ENCODE measurements at regions not wholly inside any gene's neighbourhood (a gene's known extent, or its start where the extent isn't known, plus 50 kb on each side); places are given as distances from the start of the nearest gene placed in this dataset.
A peak's percentile ranks its signal among the peaks of the same experiment; 100 is the strongest.

DNA sequence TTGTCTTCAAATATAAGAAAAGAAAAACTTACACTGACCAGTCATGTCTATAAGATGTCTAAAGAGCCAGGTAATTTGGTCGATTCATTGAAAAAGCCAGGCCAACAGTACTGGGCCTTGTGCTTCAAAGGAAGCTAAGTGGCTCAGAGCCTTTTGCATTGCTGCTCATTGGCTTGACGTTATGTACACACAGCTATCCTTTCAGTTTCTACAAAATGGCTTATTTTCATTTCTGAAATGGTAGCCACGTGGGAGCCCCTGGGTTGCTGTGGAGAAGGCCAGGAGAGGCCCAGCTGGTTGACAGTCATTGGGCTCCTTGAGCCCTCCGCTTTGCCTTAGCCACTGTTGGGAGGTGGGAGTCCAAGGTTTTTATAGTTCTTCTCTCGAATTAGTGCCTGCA is 199.1 kb upstream of the CXorf66 start:
- TF ChIP-seq, protein P1, sequence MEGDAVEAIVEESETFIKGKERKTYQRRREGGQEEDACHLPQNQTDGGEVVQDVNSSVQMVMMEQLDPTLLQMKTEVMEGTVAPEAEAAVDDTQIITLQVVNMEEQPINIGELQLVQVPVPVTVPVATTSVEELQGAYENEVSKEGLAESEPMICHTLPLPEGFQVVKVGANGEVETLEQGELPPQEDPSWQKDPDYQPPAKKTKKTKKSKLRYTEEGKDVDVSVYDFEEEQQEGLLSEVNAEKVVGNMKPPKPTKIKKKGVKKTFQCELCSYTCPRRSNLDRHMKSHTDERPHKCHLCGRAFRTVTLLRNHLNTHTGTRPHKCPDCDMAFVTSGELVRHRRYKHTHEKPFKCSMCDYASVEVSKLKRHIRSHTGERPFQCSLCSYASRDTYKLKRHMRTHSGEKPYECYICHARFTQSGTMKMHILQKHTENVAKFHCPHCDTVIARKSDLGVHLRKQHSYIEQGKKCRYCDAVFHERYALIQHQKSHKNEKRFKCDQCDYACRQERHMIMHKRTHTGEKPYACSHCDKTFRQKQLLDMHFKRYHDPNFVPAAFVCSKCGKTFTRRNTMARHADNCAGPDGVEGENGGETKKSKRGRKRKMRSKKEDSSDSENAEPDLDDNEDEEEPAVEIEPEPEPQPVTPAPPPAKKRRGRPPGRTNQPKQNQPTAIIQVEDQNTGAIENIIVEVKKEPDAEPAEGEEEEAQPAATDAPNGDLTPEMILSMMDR (conservative IDR thresholded peaks at IDR 0.05; ENCODE audit: low read depth, low read length), result no peak
- H3K4me3 ChIP-seq (ENCODE audit: low read depth, low read length), result no peak overlapping the region
- no peak for DNase-seq (ENCODE audit: low read depth)

DNA sequence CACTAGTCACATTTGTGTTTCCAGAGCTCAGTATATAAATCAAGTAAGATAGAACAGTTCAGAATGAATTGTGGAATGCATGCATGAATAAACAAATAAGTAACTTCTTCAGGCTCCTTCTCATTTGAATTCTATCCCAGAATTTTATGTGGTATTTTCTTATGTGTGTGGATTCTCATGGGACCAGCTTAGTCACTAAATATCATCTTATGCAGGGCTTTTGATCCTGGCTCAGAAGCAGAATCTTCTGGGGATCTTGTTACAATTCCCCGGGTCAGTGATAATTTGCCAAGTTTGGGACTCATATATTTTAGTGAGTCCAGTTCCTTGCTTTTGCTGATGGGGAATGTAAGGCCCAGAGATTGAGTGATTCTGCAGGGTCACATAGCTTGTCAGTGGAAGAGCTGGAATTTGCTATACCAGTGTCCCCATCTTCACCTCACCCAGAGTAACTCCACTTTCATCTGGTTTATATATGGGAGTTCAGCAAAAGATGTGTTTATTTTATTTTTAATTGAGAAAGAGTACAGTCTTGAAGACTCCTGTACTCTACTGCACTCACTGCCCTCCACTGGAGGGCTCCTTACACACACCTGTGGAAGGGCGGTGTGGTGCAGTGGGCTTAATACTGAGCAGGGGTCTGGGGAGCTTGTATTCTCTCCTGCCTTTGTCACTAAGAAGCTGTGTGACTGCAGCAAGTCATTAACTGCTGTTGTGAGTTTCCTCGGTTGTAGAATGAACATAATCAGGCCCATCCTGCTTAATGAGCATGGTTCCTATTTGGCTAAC is 198.2 kb upstream of the CXorf66 start:
- DNase-seq (ENCODE audit: low read depth), result peak; percentile 26

GRCh38 chrX:140157611-140158010 is 192.3 kb upstream of the CXorf66 start:
- DNase-seq (ENCODE audit: low read depth), result peak; percentile 58
- no peak overlapping the region for H3K4me3 ChIP-seq (ENCODE audit: low read depth, low read length)
- TF ChIP-seq, protein P1 (conservative IDR thresholded peaks at IDR 0.05; ENCODE audit: low read depth, low read length), result no peak

More for the DNA sequence above, 198.2 kb upstream of the CXorf66 start:
- TF ChIP-seq, protein P1 (conservative IDR thresholded peaks at IDR 0.05; ENCODE audit: low read depth, low read length), result no peak
- H3K4me3 ChIP-seq (ENCODE audit: low read depth, low read length), result no peak overlapping the region

DNA sequence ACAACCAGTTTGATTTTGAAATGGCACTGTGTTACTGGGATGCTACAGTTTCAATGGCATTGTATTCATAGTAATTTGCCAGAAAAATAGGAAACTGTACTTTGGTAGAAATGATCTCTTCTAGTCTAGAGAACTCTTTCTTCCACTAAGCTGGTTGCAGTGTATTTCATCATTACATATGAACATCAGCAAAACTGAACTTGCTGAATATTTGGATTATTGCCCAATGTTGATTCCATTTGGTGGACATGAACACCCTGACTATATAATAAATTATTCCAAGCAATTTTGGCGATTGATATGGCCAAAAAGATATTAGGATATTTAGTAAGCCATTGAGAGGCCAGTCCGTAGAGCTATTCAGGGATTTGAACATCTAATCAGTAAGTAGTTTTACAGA is 191.8 kb upstream of the CXorf66 start:
- peak; percentile 42 for DNase-seq (ENCODE audit: low read depth)
- no peak overlapping the region for H3K4me3 ChIP-seq (ENCODE audit: low read depth, low read length)
- TF ChIP-seq, protein P1 (conservative IDR thresholded peaks at IDR 0.05; ENCODE audit: low read depth, low read length), result no peak

DNA sequence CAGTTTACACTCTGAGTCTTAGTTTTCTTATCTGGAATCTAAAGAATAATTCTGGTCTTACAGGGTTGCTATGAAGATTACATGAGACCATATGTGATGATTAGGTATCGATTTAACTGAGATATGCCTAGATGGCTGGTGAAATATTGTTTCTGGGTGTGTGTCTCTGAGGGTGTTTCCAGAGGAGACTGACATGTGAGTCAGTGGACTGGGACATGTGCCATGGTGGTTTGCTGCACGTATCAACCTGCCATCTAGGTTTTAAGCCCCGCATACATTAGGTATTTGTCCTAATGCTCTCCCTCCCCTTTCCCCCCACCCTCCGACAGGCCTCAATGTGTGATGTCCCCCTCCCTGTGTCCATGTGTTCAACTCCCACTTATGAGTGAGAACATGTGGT is 186.0 kb upstream of the CXorf66 start:
- no peak for DNase-seq (ENCODE audit: low read depth)
- no peak overlapping the region for H3K4me3 ChIP-seq (ENCODE audit: low read depth, low read length)
- TF ChIP-seq, protein P1 (conservative IDR thresholded peaks at IDR 0.05; ENCODE audit: low read depth, low read length), result no peak

- TF ChIP-seq, protein P1 (conservative IDR thresholded peaks at IDR 0.05; ENCODE audit: low read depth, low read length), result no peak
- H3K4me3 ChIP-seq (ENCODE audit: low read depth, low read length), result no peak overlapping the region
Measured at GRCh38 chrX:140149761-140150160, 184.4 kb upstream of the CXorf66 start.

More at GRCh38 chrX:140149761-140150160, 184.4 kb upstream of the CXorf66 start:
- no peak for DNase-seq (ENCODE audit: low read depth)

All from choroid plexus epithelial cell (primary cell).